ENCODE measurements at regions not wholly inside any gene's neighbourhood (a gene's known extent, or its start where the extent isn't known, plus 50 kb on each side); places are given as distances from the start of the nearest gene placed in this dataset.

DNA sequence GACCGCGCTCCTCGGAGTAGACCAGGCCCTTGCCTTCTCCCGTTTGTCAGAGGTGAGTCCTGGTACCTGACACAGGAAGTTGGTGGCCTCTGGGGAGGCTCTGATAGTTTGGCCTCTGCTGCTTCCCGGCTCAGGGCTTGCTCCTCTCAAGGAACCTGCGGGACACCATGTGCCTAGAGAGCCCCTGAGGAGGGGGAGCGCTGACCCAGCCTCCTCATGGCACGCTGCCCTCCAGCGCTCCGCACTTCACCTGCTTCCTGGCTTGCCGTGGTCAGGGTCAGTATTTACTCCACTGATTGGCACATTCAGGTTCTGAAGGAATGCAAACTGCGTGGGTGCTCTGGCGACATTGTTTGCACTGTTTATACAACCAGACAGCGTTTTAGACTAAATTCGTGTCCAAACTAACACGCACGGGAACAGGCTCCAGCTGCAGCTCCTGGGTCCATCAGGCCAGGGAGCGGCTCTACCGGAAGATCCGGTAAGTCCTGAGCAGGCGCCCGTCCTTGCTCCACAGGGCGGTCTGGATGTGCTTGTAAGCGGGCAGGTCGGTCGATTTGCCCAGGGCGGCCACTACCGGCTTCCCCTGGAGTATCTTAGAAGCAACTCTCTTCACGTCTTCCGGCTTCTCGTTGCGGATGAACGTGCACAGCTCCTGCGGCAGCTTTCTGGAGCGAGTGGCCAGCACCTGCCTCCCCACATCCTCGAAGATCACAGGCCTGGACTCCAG, 121.6 kb upstream of the GRID2 start:
- no peak overlapping the region for H3K4me2 ChIP-seq
- H3K27ac ChIP-seq (ENCODE audit: low read depth in 2 of 2, low read length in 1 of 2): no peak overlapping the region
- DNase-seq: no peak
- H4K20me1 ChIP-seq (ENCODE audit: insufficient read depth): no peaks in the 10 kb centered on the region
- no peaks in the 10 kb centered on the region for H3K27me3 ChIP-seq (ENCODE audit: insufficient read depth)
- H3F3A ChIP-seq (replicated peaks; ENCODE audit: insufficient read depth): no peaks in the 10 kb centered on the region
- ChIA-PET POLR2A (no interaction called here), CTCF (no interaction called here)
- H3K36me3 ChIP-seq (replicated peaks in 1 of 2; ENCODE audit: control insufficient read depth in 1 of 2, insufficient read depth in 2 of 2, low read length in 1 of 2): no peaks in the 10 kb centered on the region
- no peak overlapping the region for H3K9ac ChIP-seq
- WGBS (ENCODE audit: low lambda C conversion rate): 78% methylated on average over 34 of the region's 36 CpGs
- H3K4me1 ChIP-seq (ENCODE audit: control insufficient read depth in 1 of 2, insufficient read depth in 2 of 2, low read depth in 1 of 2, low read length in 1 of 2): no peaks in the 10 kb centered on the region
- H3K79me2 ChIP-seq (ENCODE audit: insufficient read depth): no peaks in the 10 kb centered on the region
- no peak overlapping the region for H3K4me3 ChIP-seq (ENCODE audit: low read depth in 2 of 2, low read length in 1 of 2)
- no peaks in the 10 kb centered on the region for H3K9me3 ChIP-seq
- H3K9me2 ChIP-seq: no peaks in the 10 kb centered on the region
- TF ChIP-seq PBX3 (IDR thresholded peaks at IDR 0.05): no peak
- no peak for TF ChIP-seq RFX5 (IDR thresholded peaks at IDR 0.05; ENCODE audit: low read length)
- TF ChIP-seq POLR2AphosphoS5 (IDR thresholded peaks at IDR 0.05; ENCODE audit: low read depth, low read length): no peak
- no peak for TF ChIP-seq IRF3 (IDR thresholded peaks at IDR 0.05; ENCODE audit: low read depth, low read length)
- no peak for TF ChIP-seq RCOR1 (IDR thresholded peaks at IDR 0.05; ENCODE audit: low read length)
- no peak for TF ChIP-seq FOXJ3 (CRISPR knock-in tag; IDR thresholded peaks at IDR 0.05)
- no peak for TF ChIP-seq GABPA (IDR thresholded peaks at IDR 0.05; ENCODE audit: low read depth)
- no peak for TF ChIP-seq GATA2 (CRISPR knock-in tag; IDR thresholded peaks at IDR 0.05)
- no peak for TF ChIP-seq JUND (IDR thresholded peaks at IDR 0.05)
- no peak for TF ChIP-seq NFIC (IDR thresholded peaks at IDR 0.05; ENCODE audit: borderline replicate concordance)
- no peak overlapping the region for H2AFZ ChIP-seq (ENCODE audit: low read depth)

GRCh38 chr4:92182736-92183407, 120.9 kb upstream of the GRID2 start:
- Histone ChIP-seq H3K9ac (no peak overlapping the region), H3K27ac (ENCODE audit: low read depth in 2 of 2, low read length in 1 of 2) (no peak overlapping the region), H3K79me2 (ENCODE audit: insufficient read depth) (no peaks in the 10 kb centered on the region), H3K4me1 (ENCODE audit: control insufficient read depth in 1 of 2, insufficient read depth in 2 of 2, low read depth in 1 of 2, low read length in 1 of 2) (no peaks in the 10 kb centered on the region), H3K4me3 (ENCODE audit: low read depth in 2 of 2, low read length in 1 of 2) (no peak overlapping the region), H2AFZ (ENCODE audit: low read depth) (no peak overlapping the region), H3K9me2 (no peaks in the 10 kb centered on the region), H3K36me3 (replicated peaks in 1 of 2; ENCODE audit: control insufficient read depth in 1 of 2, insufficient read depth in 2 of 2, low read length in 1 of 2) (no peaks in the 10 kb centered on the region), H3K27me3 (ENCODE audit: insufficient read depth) (no peaks in the 10 kb centered on the region), H3K4me2 (no peak overlapping the region), H3F3A (replicated peaks; ENCODE audit: insufficient read depth) (no peaks in the 10 kb centered on the region), H4K20me1 (ENCODE audit: insufficient read depth) (no peaks in the 10 kb centered on the region), H3K9me3 (no peaks in the 10 kb centered on the region)
- DNase-seq: peak; percentile 3
- ChIA-PET POLR2A (no interaction called here), CTCF (no interaction called here)
- 75% methylated on average over 23 of the region's 33 CpGs for WGBS (ENCODE audit: low lambda C conversion rate)
- TF ChIP-seq GATA2 (CRISPR knock-in tag; IDR thresholded peaks at IDR 0.05) (no peak), TCF12 (IDR thresholded peaks at IDR 0.05) (no peak)
- TF ChIP-seq, protein P1, sequence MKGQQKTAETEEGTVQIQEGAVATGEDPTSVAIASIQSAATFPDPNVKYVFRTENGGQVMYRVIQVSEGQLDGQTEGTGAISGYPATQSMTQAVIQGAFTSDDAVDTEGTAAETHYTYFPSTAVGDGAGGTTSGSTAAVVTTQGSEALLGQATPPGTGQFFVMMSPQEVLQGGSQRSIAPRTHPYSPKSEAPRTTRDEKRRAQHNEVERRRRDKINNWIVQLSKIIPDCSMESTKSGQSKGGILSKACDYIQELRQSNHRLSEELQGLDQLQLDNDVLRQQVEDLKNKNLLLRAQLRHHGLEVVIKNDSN (IDR thresholded peaks at IDR 0.05; ENCODE audit: borderline replicate concordance, low read depth): no peak

Measured in SK-N-SH (cell line).